GM23248 (cell line): ENCODE measurements at regions not wholly inside any gene's neighbourhood (a gene's known extent, or its start where the extent isn't known, plus 50 kb on each side); places are given as distances from the start of the nearest gene placed in this dataset.
"Not testable (repeated sequence)": the region's sequence is repeated elsewhere in the genome, so short reads cannot be mapped to it uniquely, and the experiment has no call there.

Experiments used
- EZH2 ChIP-seq: fragments of 200-600 bp; sonication (generic); IDR thresholded peaks from 2 replicates; pipeline ENCODE4 v1.6.1; 2018; ENCODE audit warnings: antibody characterized with exemption, mild to moderate bottlenecking; ENCODE audit not compliant: insufficient read depth, poor library complexity, severe bottlenecking
- EZH2phosphoT487 ChIP-seq: fragments of 200-600 bp; sonication (generic); IDR thresholded peaks from 2 replicates; pipeline ENCODE4 v1.6.1; 2018; ENCODE audit warnings: antibody characterized with exemption, moderate library complexity, mild to moderate bottlenecking, low read depth; ENCODE audit not compliant: insufficient read depth

- TF ChIP-seq EZH2, EZH2phosphoT487: not testable (repeated sequence)
Observed at GRCh38 chr9:42286145-42286845, 102.8 kb downstream of the SPATA31A6 start.
